Type B pancreatic cell (in vitro differentiated cells): ENCODE measurements at regions not wholly inside any gene's neighbourhood (a gene's known extent, or its start where the extent isn't known, plus 50 kb on each side); places are given as distances from the start of the nearest gene placed in this dataset.

Experiments
- DNase-seq: peaks from one replicate; pipeline ENCODE4 v3.0.0; 2021; ENCODE audit warnings: mixed read lengths; ENCODE audit not compliant: unreplicated experiment; ENCODE audit errors: extremely low spot score
- H3K27ac Mint-ChIP-seq: 2 replicates; pipeline ENCODE4 v1.8.0; 2021; ENCODE audit warnings: mild to moderate bottlenecking, mixed read lengths
- H3K27me3 Mint-ChIP-seq: 2 replicates; pipeline ENCODE4 v1.8.0; 2021; ENCODE audit warnings: mixed read lengths
- H3K36me3 Mint-ChIP-seq: 2 replicates; pipeline ENCODE4 v1.8.0; 2021; ENCODE audit warnings: mixed read lengths
- H3K4me1 Mint-ChIP-seq: one replicate; pipeline ENCODE4 v1.8.0; 2021; ENCODE audit warnings: mixed read lengths; ENCODE audit not compliant: unreplicated experiment
- H3K4me3 Mint-ChIP-seq: 2 replicates; pipeline ENCODE4 v1.8.0; 2021; ENCODE audit warnings: mild to moderate bottlenecking, mixed read lengths
- H3K9me3 Mint-ChIP-seq: 2 replicates; pipeline ENCODE4 v1.8.0; 2021; ENCODE audit warnings: mixed read lengths
- TF ChIP-seq, protein P1 (sequence below): fragments of 200-600 bp; sonication (generic); conservative IDR thresholded peaks from 2 replicates; pipeline ENCODE4 v1.5.0; 2021; ENCODE audit warnings: antibody characterized with exemption, mild to moderate bottlenecking

DNA sequence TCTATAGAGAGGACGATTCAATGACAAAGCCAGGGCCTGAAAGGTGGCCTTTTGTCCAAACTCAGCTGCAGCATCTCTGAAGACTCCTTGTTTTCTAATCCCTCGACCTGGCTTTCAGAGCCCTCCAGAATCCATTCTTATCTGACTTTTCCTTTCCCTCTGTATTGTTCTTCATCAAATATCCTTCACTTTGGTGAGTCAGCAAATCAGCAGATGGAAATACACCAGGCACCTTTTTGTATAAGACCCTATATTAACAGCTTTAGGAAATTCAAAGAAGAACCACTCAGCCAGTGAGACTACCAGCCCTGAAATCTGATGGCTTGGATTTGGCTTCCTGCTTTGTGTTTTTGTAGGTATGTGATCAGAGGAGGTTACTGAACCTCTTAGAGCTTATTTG, 81.9 kb upstream of the RAB11FIP2 start:
- Mint-ChIP-seq H3K36me3 (no peaks in the 10 kb centered on the region), H3K27me3 (no peaks in the 10 kb centered on the region), H3K4me1 (no peaks in the 10 kb centered on the region), H3K9me3 (peaks cover 4% of the 10 kb centered on the region), H3K27ac (no peak overlapping the region), H3K4me3 (no peak overlapping the region)
- DNase-seq: no peak
- TF ChIP-seq, protein P1, sequence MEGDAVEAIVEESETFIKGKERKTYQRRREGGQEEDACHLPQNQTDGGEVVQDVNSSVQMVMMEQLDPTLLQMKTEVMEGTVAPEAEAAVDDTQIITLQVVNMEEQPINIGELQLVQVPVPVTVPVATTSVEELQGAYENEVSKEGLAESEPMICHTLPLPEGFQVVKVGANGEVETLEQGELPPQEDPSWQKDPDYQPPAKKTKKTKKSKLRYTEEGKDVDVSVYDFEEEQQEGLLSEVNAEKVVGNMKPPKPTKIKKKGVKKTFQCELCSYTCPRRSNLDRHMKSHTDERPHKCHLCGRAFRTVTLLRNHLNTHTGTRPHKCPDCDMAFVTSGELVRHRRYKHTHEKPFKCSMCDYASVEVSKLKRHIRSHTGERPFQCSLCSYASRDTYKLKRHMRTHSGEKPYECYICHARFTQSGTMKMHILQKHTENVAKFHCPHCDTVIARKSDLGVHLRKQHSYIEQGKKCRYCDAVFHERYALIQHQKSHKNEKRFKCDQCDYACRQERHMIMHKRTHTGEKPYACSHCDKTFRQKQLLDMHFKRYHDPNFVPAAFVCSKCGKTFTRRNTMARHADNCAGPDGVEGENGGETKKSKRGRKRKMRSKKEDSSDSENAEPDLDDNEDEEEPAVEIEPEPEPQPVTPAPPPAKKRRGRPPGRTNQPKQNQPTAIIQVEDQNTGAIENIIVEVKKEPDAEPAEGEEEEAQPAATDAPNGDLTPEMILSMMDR: no peak

DNA sequence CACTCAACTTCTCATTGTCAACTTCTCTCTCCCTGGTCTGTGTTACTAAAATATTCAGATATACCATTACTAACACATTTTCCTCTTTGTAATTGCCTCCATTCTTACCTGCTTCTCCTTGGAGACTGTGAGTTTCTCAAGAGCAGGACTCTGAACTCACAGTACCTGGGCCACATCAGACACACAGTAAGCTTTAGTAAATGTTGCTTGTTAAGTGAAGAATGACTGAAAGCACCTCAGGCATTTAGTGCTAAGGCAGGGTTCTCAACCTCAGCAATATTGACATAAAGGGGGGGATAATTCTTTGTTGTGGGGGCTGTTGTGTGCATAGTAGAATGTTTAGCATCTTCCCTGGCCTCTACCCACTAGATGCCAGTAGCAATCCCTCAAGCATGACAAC, 72.0 kb upstream of the RAB11FIP2 start:
- H3K27me3 Mint-ChIP-seq: no peaks in the 10 kb centered on the region
- H3K4me3 Mint-ChIP-seq: no peak overlapping the region
- TF ChIP-seq, protein P1: no peak
- H3K36me3 Mint-ChIP-seq: no peaks in the 10 kb centered on the region
- H3K27ac Mint-ChIP-seq: no peak overlapping the region
- H3K9me3 Mint-ChIP-seq: peaks cover 1% of the 10 kb centered on the region
- DNase-seq: no peak
- H3K4me1 Mint-ChIP-seq: peaks cover 27% of the 10 kb centered on the region

DNA sequence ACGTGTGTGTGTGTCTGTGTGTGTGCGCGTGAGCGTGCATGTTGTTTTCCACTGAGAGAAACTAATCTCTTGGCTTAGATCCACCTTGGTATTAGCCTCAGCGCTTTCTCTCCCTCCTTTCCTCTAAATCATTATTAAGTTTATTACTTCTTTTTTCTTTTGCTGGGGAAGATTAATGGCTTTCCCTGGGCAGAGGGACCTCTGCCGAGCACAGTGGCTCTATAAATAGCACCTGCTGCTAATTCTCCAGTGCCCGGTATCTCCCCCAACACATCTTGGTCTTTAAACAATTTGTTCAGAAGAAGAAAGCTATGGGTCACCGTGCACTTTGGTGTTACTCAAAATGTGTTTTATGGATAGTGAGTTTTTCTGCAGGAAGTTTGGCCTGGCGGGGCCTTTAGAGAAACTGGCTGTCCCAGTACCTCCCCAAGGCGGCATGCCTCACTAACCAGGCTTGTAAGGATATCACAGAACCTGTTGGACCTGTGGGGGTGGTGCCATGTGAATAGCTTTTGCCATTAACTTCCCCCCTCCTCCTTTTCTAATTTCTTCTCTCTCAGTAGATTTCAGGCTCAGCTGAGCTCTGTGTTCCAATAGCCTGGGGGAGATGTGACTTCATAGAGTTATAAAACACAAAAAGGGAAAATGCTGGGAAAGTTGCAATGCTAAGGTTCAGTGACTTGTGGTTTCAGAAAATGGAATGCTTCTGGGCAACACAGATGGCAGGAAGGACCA, 70.1 kb upstream of the RAB11FIP2 start:
- DNase-seq: no peak
- H3K9me3 Mint-ChIP-seq: peaks cover 6% of the 10 kb centered on the region
- H3K36me3 Mint-ChIP-seq: no peaks in the 10 kb centered on the region
- TF ChIP-seq, protein P1: no peak
- no peaks in the 10 kb centered on the region for H3K27me3 Mint-ChIP-seq
- peak overlapping the region; percentile 61 for H3K27ac Mint-ChIP-seq
- peaks cover 27% of the 10 kb centered on the region for H3K4me1 Mint-ChIP-seq
- peak overlapping the region; percentile 44 for H3K4me3 Mint-ChIP-seq

DNA sequence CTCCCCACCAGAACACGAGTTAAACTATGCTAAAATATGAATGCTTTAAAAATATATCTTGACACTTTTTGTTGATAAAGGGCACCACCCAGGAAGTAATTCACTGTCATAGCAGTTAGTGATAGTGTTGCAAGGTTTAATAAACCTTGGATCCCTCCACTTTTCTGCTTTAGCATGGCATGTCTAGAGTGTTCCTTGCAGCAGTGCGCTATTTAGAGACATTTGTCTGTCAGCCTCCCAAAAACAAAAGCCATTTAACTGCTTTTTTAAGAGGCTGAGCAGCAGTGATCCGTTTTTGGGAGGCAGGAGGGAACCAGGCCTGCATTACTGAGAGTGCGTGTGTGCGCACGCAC, 69.6 kb upstream of the RAB11FIP2 start:
- peak overlapping the region; percentile 61 for H3K27ac Mint-ChIP-seq
- H3K36me3 Mint-ChIP-seq: no peaks in the 10 kb centered on the region
- H3K9me3 Mint-ChIP-seq: peaks cover 6% of the 10 kb centered on the region
- no peak for DNase-seq
- TF ChIP-seq, protein P1: no peak
- peaks cover 27% of the 10 kb centered on the region for H3K4me1 Mint-ChIP-seq
- H3K4me3 Mint-ChIP-seq: peak overlapping the region; percentile 44
- no peaks in the 10 kb centered on the region for H3K27me3 Mint-ChIP-seq

DNA sequence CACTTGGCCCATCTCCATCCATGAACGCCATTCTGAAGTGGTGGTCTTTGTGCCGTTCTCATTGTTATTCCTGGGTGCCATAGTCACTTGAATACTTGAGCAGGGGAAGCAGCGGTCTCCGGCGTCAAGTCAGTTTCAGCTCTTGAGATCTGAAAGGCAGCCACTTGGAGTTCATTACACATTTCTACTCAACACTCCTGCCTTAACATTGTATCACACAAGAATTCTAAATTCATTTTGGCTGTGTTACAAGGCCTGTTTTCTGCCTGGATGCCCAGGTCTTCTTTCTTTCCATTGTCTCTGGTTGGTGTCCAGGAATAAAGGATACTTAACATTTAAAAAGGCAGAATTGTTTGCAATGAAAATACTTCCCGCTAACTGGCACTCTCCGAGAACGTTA, 69.0 kb upstream of the RAB11FIP2 start:
- Mint-ChIP-seq H3K4me1 (peaks cover 27% of the 10 kb centered on the region), H3K9me3 (peaks cover 6% of the 10 kb centered on the region), H3K27ac (no peak overlapping the region), H3K4me3 (no peak overlapping the region), H3K36me3 (no peaks in the 10 kb centered on the region), H3K27me3 (no peaks in the 10 kb centered on the region)
- TF ChIP-seq, protein P1: no peak
- DNase-seq: no peak
